HG03571 (cell line): ENCODE measurements at regions not wholly inside any gene's neighbourhood (a gene's known extent, or its start where the extent isn't known, plus 50 kb on each side); places are given as distances from the start of the nearest gene placed in this dataset.
A peak's percentile ranks its signal among the peaks of the same experiment; 100 is the strongest.
"Not testable (repeated sequence)": the region's sequence is repeated elsewhere in the genome, so short reads cannot be mapped to it uniquely, and the experiment has no call there.

Experiments
- ATAC-seq: cut with Tn5 transposase; IDR thresholded peaks from one replicate; pipeline ENCODE4 v1.9.1; 2021; ENCODE audit not compliant: unreplicated experiment

- no peak for ATAC-seq
These were observed 346.1 kb upstream of the MIR17HG start for GRCh38 chr13:91001371-91001770.

- no peak for ATAC-seq
These were observed 332.8 kb upstream of the MIR17HG start for GRCh38 chr13:91014696-91015095.

GRCh38 chr13:91017031-91017668 is 330.3 kb upstream of the MIR17HG start:
- ATAC-seq = peak; percentile 91

GRCh38 chr13:91017669-91018053 is 329.8 kb upstream of the MIR17HG start:
- ATAC-seq = peak; percentile 18

- no peak for ATAC-seq
These were observed 326.9 kb upstream of the MIR17HG start for GRCh38 chr13:91020461-91021034.

GRCh38 chr13:91024157-91024792 is 323.2 kb upstream of the MIR17HG start:
- no peak for ATAC-seq

- no peak for ATAC-seq
These were observed 322.0 kb upstream of the MIR17HG start for GRCh38 chr13:91025442-91025841.

- ATAC-seq = no peak
These were observed 316.0 kb upstream of the MIR17HG start for GRCh38 chr13:91031508-91031907.

GRCh38 chr13:91032104-91032503 is 315.4 kb upstream of the MIR17HG start:
- ATAC-seq = no peak

GRCh38 chr13:91036886-91037285 is 310.6 kb upstream of the MIR17HG start:
- no peak for ATAC-seq

GRCh38 chr13:91042870-91043269 is 304.6 kb upstream of the MIR17HG start:
- no peak for ATAC-seq

GRCh38 chr13:91045351-91046034 is 302.0 kb upstream of the MIR17HG start:
- ATAC-seq = no peak

- ATAC-seq = no peak
These were observed 300.7 kb upstream of the MIR17HG start for GRCh38 chr13:91046715-91047327.

GRCh38 chr13:91050970-91051369 is 296.5 kb upstream of the MIR17HG start:
- no peak for ATAC-seq

GRCh38 chr13:91052876-91053275 is 294.6 kb upstream of the MIR17HG start:
- ATAC-seq = no peak

- ATAC-seq = no peak
These were observed 294.0 kb upstream of the MIR17HG start for GRCh38 chr13:91053318-91054065.

GRCh38 chr13:91054902-91055301 is 292.6 kb upstream of the MIR17HG start:
- ATAC-seq = no peak

- ATAC-seq = no peak
These were observed 290.7 kb upstream of the MIR17HG start for GRCh38 chr13:91056746-91057145.

- not testable (repeated sequence) for ATAC-seq
These were observed 290.0 kb upstream of the MIR17HG start for GRCh38 chr13:91057507-91057906.

- ATAC-seq = no peak
These were observed 289.4 kb upstream of the MIR17HG start for GRCh38 chr13:91058066-91058465.

GRCh38 chr13:91058919-91059318 is 288.6 kb upstream of the MIR17HG start:
- no peak for ATAC-seq
